PC-9 (cell line): ENCODE measurements at regions not wholly inside any gene's neighbourhood (a gene's known extent, or its start where the extent isn't known, plus 50 kb on each side); places are given as distances from the start of the nearest gene placed in this dataset.

Source experiments
- CTCF ChIP-seq: fragments of 200-600 bp; sonication (generic); conservative IDR thresholded peaks from 2 replicates; pipeline ENCODE4 v1.6.1; 2017; ENCODE audit warnings: mixed run types, antibody characterized with exemption, mild to moderate bottlenecking, moderate library complexity
- EZH2 ChIP-seq: fragments of 200-600 bp; sonication (generic); IDR thresholded peaks from 2 replicates; pipeline ENCODE4 v1.8.0; 2017; ENCODE audit warnings: antibody characterized with exemption, low read depth

- TF ChIP-seq CTCF: no peak
- no peak for TF ChIP-seq EZH2
These were observed 206.8 kb upstream of the SLC24A2 start for GRCh38 chr9:19995619-19996018.
